A673 (cell line): ENCODE measurements at regions not wholly inside any gene's neighbourhood (a gene's known extent, or its start where the extent isn't known, plus 50 kb on each side); places are given as distances from the start of the nearest gene placed in this dataset.

Experiments
- BruUV-seq: library from RNA; stranded (reverse); fragments of 400-500 nt; replicated peaks from 2 replicates; lab custom pipeline; 2021; lab: Mats Ljungman, UMichigan
- CTCF ChIA-PET: fragments of 300-600 bp; sonication (Branson Sonifier 250); formaldehyde crosslinking; loops from one replicate; lab custom pipeline; 2022; ENCODE audit warnings: antibody characterized with exemption; lab: Charles Lee
- POLR2A ChIA-PET: fragments of 300-600 bp; sonication (Branson Sonifier 250); formaldehyde crosslinking; loops from one replicate; lab custom pipeline; 2022; ENCODE audit warnings: antibody characterized with exemption; ENCODE audit not compliant: low non-redundant PET; lab: Charles Lee
- DNase-seq: peaks from one replicate; pipeline ENCODE4 v3.0.0-alpha.2; 2015; ENCODE audit warnings: low spot score
- H3K27ac ChIP-seq: fragments of 200-600 bp; sonication (generic); 2 replicates; pipeline ENCODE4 v1.5.1; 2016; ENCODE audit warnings: mixed run types, low read depth, mild to moderate bottlenecking, mixed read lengths, antibody characterized with exemption, low read length; ENCODE audit not compliant: poor library complexity, severe bottlenecking
- H3K27me3 ChIP-seq: fragments of 200-600 bp; sonication (generic); replicated peaks from 2 replicates; pipeline ENCODE4 v1.6.1; 2017; ENCODE audit warnings: mixed run types, low read depth, mild to moderate bottlenecking, mixed read lengths, antibody characterized with exemption, low read length; ENCODE audit not compliant: insufficient read depth, poor library complexity
- H3K36me3 ChIP-seq: fragments of 200-600 bp; sonication (generic); 2 replicates; pipeline ENCODE4 v1.6.1; 2016; ENCODE audit warnings: mixed run types, mild to moderate bottlenecking, mixed read lengths, antibody characterized with exemption, low read length; ENCODE audit not compliant: insufficient read depth, poor library complexity, severe bottlenecking
- H3K4me1 ChIP-seq: fragments of 200-600 bp; sonication (generic); 2 replicates; pipeline ENCODE4 v1.6.1; 2017; ENCODE audit warnings: mixed run types, mild to moderate bottlenecking, mixed read lengths, antibody characterized with exemption, low read length; ENCODE audit not compliant: insufficient read depth, poor library complexity, severe bottlenecking
- H3K4me3 ChIP-seq: fragments of 200-600 bp; sonication (generic); 2 replicates; pipeline ENCODE4 v1.5.1; 2016; ENCODE audit warnings: low read depth, mixed run types, mild to moderate bottlenecking, mixed read lengths, low read length; ENCODE audit not compliant: poor library complexity, severe bottlenecking
- H3K9me3 ChIP-seq: fragments of 200-600 bp; sonication (generic); 2 replicates; pipeline ENCODE4 v1.6.1; 2016; ENCODE audit warnings: mixed run types, low read depth, mild to moderate bottlenecking, mixed read lengths, antibody characterized with exemption, low read length; ENCODE audit not compliant: poor library complexity, severe bottlenecking
- CTCF ChIP-seq: fragments of 300-800, 200-600 bp; sonication (generic); conservative IDR thresholded peaks from 2 replicates; pipeline ENCODE4 v1.5.1; 2017; ENCODE audit warnings: low read depth, mild to moderate bottlenecking, antibody characterized with exemption, low read length, moderate library complexity, mixed read lengths
- EZH2 ChIP-seq: fragments of 200-600 bp; sonication (generic); IDR thresholded peaks from 2 replicates; pipeline ENCODE4 v1.6.1; 2017; ENCODE audit warnings: borderline replicate concordance, low read depth, mild to moderate bottlenecking, mixed read lengths, antibody characterized with exemption, low read length; ENCODE audit not compliant: poor library complexity, severe bottlenecking
- intact Hi-C: fragments of 100-400 bp; cut with micrococcal nuclease; formaldehyde crosslinking; loops from one replicate; pipeline ENCODE4 v1.10.0; 2022; ENCODE audit not compliant: unreplicated experiment

DNA sequence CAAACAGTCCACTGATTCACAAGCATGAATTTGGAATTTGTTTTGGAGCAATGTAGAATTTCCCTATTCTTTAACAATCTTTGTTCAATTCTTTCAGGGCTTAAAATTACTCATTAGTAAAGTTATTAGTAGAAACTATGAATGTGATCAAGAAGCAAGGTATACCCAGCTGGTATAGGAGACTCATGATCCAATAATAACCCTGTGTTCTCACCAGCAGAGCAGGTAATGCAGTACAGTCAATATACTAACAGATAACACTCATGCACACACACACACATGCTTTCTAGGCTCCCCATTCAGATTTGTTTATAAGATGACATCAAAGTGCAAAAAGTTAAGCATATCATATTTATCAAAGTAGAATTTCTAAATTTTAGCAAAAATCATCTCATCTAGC lies 445.2 kb downstream of the ELAVL2 start:
- no peaks in the 10 kb centered on the region for H3K4me1 ChIP-seq
- no peak for DNase-seq
- H3K9me3 ChIP-seq = no peaks in the 10 kb centered on the region
- CTCF ChIA-PET = no interaction called here
- no peak for TF ChIP-seq EZH2
- no peak for TF ChIP-seq CTCF
- no peaks in the 10 kb centered on the region for H3K36me3 ChIP-seq
- H3K27me3 ChIP-seq = no peaks in the 10 kb centered on the region
- no TSS peak for BruUV-seq
- no peak overlapping the region for H3K4me3 ChIP-seq
- H3K27ac ChIP-seq = no peak overlapping the region
- POLR2A ChIA-PET = no interaction called here
- intact Hi-C loops = no loop called here

GRCh38 chr9:23382418-23382817 lies 443.6 kb downstream of the ELAVL2 start:
- intact Hi-C loops = no loop called here
- Histone ChIP-seq H3K27ac (no peak overlapping the region), H3K36me3 (no peaks in the 10 kb centered on the region), H3K4me1 (no peaks in the 10 kb centered on the region), H3K27me3 (no peaks in the 10 kb centered on the region), H3K4me3 (no peak overlapping the region), H3K9me3 (no peaks in the 10 kb centered on the region)
- POLR2A ChIA-PET = no interaction called here
- no peak for DNase-seq
- CTCF ChIA-PET = no interaction called here
- BruUV-seq = no TSS peak
- TF ChIP-seq EZH2 = no peak
- no peak for TF ChIP-seq CTCF

GRCh38 chr9:23394189-23394588 lies 431.9 kb downstream of the ELAVL2 start:
- intact Hi-C loops = no loop called here
- H3K36me3 ChIP-seq = no peaks in the 10 kb centered on the region
- BruUV-seq = no TSS peak
- CTCF ChIA-PET = no interaction called here
- no peak overlapping the region for H3K27ac ChIP-seq
- TF ChIP-seq CTCF (no peak), EZH2 (no peak)
- H3K4me1 ChIP-seq = no peaks in the 10 kb centered on the region
- H3K4me3 ChIP-seq = no peak overlapping the region
- no peak for DNase-seq
- no peaks in the 10 kb centered on the region for H3K27me3 ChIP-seq
- H3K9me3 ChIP-seq = no peaks in the 10 kb centered on the region
- POLR2A ChIA-PET = no interaction called here
